Erythroblast (primary cell): ENCODE measurements at regions not wholly inside any gene's neighbourhood (a gene's known extent, or its start where the extent isn't known, plus 50 kb on each side); places are given as distances from the start of the nearest gene placed in this dataset.

Experiments
- GATA1 ChIP-seq: IDR thresholded peaks from 2 replicates; pipeline ENCODE4 v1.6.1; 2011; ENCODE audit warnings: low read depth, mild to moderate bottlenecking, control low read depth, low read length, moderate library complexity
- POLR2A ChIP-seq: IDR thresholded peaks from 2 replicates; pipeline ENCODE4 v1.6.1; 2011; ENCODE audit warnings: mild to moderate bottlenecking, low read length

GRCh38 chr1:95951371-95952102, 717.5 kb downstream of the RWDD3 start:
- no peak for TF ChIP-seq POLR2A
- no peak for TF ChIP-seq GATA1
